OCI-LY3 (cell line): ENCODE measurements at regions not wholly inside any gene's neighbourhood (a gene's known extent, or its start where the extent isn't known, plus 50 kb on each side); places are given as distances from the start of the nearest gene placed in this dataset.

ENCODE experiments used
- CTCF ChIP-seq: fragments of 200-600, 300-600 bp; sonication (generic); IDR thresholded peaks from 2 replicates; pipeline ENCODE4 v1.5.1; 2014; ENCODE audit warnings: antibody characterized with exemption, low read length, low read depth
- EZH2phosphoT487 ChIP-seq: fragments of 200-600 bp; shearing (Covaris generic); IDR thresholded peaks from 2 replicates; pipeline ENCODE4 v1.6.1; 2018; ENCODE audit warnings: antibody characterized with exemption, mixed run types, low read depth

GRCh38 chr4:170682558-170683294 lies 593.0 kb upstream of the AADAT start:
- no peak for TF ChIP-seq CTCF
- no peak for TF ChIP-seq EZH2phosphoT487
